ENCODE measurements at regions not wholly inside any gene's neighbourhood (a gene's known extent, or its start where the extent isn't known, plus 50 kb on each side); places are given as distances from the start of the nearest gene placed in this dataset.
"Not testable (repeated sequence)": the region's sequence is repeated elsewhere in the genome, so short reads cannot be mapped to it uniquely, and the experiment has no call there.

DNA sequence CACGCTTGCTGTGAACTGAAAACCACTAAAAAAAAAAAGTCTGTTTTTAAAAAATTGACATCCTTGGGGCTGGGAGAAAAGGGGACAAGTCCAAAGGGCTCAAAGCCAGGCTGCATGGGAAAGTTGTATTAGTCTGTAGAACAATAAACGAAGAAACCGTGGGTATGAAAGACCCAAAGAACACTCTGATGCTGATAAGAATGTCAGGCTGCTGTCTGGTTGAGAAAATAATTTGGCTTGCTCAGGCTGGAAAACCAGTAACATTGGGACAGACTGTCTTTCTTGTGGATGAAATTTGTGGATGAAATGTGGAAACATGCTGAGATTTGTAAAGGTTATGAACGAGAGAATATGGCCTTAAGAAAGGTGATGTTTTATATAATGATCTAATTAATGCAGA lies 68.5 kb upstream of the HSPB3 start:
- DNase-seq (ENCODE audit: extremely low read depth, insufficient read length), result no peak
- H3K36me3 ChIP-seq (ENCODE audit: control insufficient read depth, insufficient read depth, low read length), result no peaks in the 10 kb centered on the region
- no peaks in the 10 kb centered on the region for H3K27me3 ChIP-seq (replicated peaks; ENCODE audit: control insufficient read depth, insufficient read depth, low read length)
- TF ChIP-seq CTCF (IDR thresholded peaks at IDR 0.05; ENCODE audit: insufficient read depth, low read length, poor library complexity, severe bottlenecking), result no peak
- no peak overlapping the region for H3K4me3 ChIP-seq (replicated peaks; ENCODE audit: low read depth, low read length)

DNA sequence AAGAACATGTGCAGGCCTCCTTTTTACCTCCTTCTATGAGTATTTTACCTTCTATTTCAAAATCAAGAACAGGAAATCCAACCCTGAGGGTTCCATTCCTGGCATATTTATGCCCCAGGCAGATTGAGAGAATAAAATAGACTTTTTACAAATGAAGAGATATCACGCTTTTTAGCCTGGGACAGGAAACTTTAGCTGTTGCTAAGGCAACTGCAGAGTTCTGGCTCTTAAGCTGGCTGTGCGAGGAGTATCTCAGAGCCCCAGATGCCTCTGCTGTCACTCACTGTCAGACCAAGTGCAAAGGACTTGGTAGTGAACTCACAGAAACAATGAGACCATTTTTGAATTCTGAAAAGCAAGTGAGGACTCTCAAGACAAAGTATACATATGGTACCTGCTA lies 69.5 kb upstream of the HSPB3 start:
- Histone ChIP-seq H3K4me3 (replicated peaks; ENCODE audit: low read depth, low read length) (no peak overlapping the region), H3K36me3 (ENCODE audit: control insufficient read depth, insufficient read depth, low read length) (no peaks in the 10 kb centered on the region), H3K27me3 (replicated peaks; ENCODE audit: control insufficient read depth, insufficient read depth, low read length) (no peaks in the 10 kb centered on the region)
- DNase-seq (ENCODE audit: extremely low read depth, insufficient read length), result no peak
- no peak for TF ChIP-seq CTCF (IDR thresholded peaks at IDR 0.05; ENCODE audit: insufficient read depth, low read length, poor library complexity, severe bottlenecking)

GRCh38 chr5:54384356-54384933 lies 71.1 kb upstream of the HSPB3 start:
- DNase-seq (ENCODE audit: extremely low read depth, insufficient read length), result no peak
- no peaks in the 10 kb centered on the region for H3K27me3 ChIP-seq (replicated peaks; ENCODE audit: control insufficient read depth, insufficient read depth, low read length)
- TF ChIP-seq CTCF (IDR thresholded peaks at IDR 0.05; ENCODE audit: insufficient read depth, low read length, poor library complexity, severe bottlenecking), result no peak
- no peaks in the 10 kb centered on the region for H3K36me3 ChIP-seq (ENCODE audit: control insufficient read depth, insufficient read depth, low read length)
- no peak overlapping the region for H3K4me3 ChIP-seq (replicated peaks; ENCODE audit: low read depth, low read length)

DNA sequence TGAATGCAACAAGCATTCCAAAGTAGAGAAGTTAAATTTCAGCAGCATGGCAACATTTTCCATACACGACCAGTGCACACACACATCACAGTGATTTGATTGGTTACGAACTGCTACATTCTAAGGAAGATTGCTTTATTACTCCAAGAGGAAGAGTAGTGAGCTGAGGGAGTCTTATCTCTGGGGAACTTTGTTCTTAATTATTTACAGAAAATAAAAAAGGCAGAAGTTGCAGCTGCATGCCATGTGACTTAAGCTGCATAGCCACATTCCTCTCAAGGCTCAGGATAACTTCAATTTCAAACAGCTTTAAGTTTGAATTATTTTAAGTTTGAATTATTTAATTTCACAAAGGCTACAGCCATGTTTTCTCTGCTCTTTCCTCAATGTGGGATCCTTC lies 71.6 kb upstream of the HSPB3 start:
- Histone ChIP-seq H3K27me3 (replicated peaks; ENCODE audit: control insufficient read depth, insufficient read depth, low read length) (no peaks in the 10 kb centered on the region), H3K4me3 (replicated peaks; ENCODE audit: low read depth, low read length) (no peak overlapping the region), H3K36me3 (ENCODE audit: control insufficient read depth, insufficient read depth, low read length) (no peaks in the 10 kb centered on the region)
- no peak for TF ChIP-seq CTCF (IDR thresholded peaks at IDR 0.05; ENCODE audit: insufficient read depth, low read length, poor library complexity, severe bottlenecking)
- DNase-seq (ENCODE audit: extremely low read depth, insufficient read length), result no peak

DNA sequence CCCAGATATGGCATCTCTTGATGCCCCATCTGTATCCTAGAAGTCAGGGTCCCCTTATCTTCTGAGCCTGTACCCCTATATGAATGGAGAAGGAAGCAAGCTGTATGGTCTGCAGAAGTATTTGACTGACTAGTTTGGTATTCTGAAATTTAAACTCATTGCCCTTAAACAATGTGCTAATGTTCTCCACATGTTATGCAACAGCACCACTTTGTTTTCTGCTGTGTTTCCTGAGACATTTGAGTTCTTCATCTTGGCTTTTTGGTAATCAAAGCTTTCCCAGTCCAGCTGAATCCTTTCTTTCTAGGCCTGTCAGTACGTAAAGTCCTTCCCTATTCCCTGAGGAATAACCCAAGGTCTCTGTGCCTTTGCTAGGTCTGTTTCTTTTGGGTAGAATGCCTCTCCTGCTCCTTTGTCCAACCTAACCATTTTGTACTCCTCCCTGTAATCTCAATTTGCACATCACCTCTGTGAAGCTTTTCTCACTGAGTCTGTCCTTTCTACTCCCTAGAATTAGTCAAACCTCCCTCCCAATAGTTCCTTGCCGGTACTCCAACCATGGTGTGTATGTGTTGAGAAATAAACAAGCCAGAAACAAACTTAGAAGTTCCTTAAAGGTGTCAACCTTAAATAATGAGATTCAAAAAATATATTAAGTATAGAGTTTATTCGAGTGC lies 72.1 kb upstream of the HSPB3 start:
- no peaks in the 10 kb centered on the region for H3K27me3 ChIP-seq (replicated peaks; ENCODE audit: control insufficient read depth, insufficient read depth, low read length)
- no peak for TF ChIP-seq CTCF (IDR thresholded peaks at IDR 0.05; ENCODE audit: insufficient read depth, low read length, poor library complexity, severe bottlenecking)
- no peak overlapping the region for H3K4me3 ChIP-seq (replicated peaks; ENCODE audit: low read depth, low read length)
- H3K36me3 ChIP-seq (ENCODE audit: control insufficient read depth, insufficient read depth, low read length), result no peaks in the 10 kb centered on the region
- no peak for DNase-seq (ENCODE audit: extremely low read depth, insufficient read length)

DNA sequence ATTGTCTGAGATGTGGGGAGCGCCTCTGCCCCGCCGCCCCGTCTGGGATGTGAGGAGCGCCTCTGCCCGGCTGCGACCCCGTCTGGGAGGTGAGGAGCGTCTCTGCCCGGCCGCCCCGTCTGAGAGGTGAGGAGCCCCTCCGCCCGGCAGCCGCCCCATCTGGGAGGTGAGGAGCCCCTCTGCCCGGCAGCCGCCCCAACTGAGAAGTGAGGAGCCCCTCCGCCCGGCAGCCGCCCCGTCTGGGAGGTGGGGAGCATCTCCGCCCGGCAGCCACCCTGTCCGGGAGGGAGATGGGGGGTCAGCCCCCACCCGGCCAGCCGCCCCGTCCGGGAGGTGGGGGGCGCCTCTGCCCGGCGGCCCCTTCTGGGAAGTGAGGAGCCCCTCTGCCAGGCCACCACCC lies 70.9 kb upstream of the ARL15 start:
- not testable (repeated sequence) for H3K36me3 ChIP-seq (ENCODE audit: control insufficient read depth, insufficient read depth, low read length); H3K4me3 ChIP-seq (replicated peaks; ENCODE audit: low read depth, low read length); DNase-seq (ENCODE audit: extremely low read depth, insufficient read length); H3K27me3 ChIP-seq (replicated peaks; ENCODE audit: control insufficient read depth, insufficient read depth, low read length)

Data from GM06990 (cell line).